GM13976 (cell line): ENCODE measurements at regions not wholly inside any gene's neighbourhood (a gene's known extent, or its start where the extent isn't known, plus 50 kb on each side); places are given as distances from the start of the nearest gene placed in this dataset.

Experiments used
- DNase-seq: peaks from one replicate; pipeline ENCODE4 v3.0.0; 2012; ENCODE audit warnings: low spot score
- in situ Hi-C: fragments of 300-500 bp; cut with MboI; formaldehyde crosslinking; loops from one replicate; pipeline ENCODE4 v1.12.0; 2022; ENCODE audit warnings: low sequenced_read_pairs, mixed read lengths, inconsistent platforms; ENCODE audit not compliant: unreplicated experiment
- TF ChIP-seq, protein P1 (sequence below): IDR thresholded peaks from 2 replicates; pipeline ENCODE4 v1.5.1; 2012; ENCODE audit warnings: borderline replicate concordance, mild to moderate bottlenecking; ENCODE audit not compliant: insufficient read depth; ENCODE audit errors: extremely low read depth, missing control alignments, control extremely low read depth

- in situ Hi-C loops, result no loop called here
- TF ChIP-seq, protein P1, sequence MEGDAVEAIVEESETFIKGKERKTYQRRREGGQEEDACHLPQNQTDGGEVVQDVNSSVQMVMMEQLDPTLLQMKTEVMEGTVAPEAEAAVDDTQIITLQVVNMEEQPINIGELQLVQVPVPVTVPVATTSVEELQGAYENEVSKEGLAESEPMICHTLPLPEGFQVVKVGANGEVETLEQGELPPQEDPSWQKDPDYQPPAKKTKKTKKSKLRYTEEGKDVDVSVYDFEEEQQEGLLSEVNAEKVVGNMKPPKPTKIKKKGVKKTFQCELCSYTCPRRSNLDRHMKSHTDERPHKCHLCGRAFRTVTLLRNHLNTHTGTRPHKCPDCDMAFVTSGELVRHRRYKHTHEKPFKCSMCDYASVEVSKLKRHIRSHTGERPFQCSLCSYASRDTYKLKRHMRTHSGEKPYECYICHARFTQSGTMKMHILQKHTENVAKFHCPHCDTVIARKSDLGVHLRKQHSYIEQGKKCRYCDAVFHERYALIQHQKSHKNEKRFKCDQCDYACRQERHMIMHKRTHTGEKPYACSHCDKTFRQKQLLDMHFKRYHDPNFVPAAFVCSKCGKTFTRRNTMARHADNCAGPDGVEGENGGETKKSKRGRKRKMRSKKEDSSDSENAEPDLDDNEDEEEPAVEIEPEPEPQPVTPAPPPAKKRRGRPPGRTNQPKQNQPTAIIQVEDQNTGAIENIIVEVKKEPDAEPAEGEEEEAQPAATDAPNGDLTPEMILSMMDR, result no peak
- DNase-seq, result no peak
Observed at GRCh38 chr16:51665436-51665998, 514.4 kb upstream of the SALL1 start.

DNA sequence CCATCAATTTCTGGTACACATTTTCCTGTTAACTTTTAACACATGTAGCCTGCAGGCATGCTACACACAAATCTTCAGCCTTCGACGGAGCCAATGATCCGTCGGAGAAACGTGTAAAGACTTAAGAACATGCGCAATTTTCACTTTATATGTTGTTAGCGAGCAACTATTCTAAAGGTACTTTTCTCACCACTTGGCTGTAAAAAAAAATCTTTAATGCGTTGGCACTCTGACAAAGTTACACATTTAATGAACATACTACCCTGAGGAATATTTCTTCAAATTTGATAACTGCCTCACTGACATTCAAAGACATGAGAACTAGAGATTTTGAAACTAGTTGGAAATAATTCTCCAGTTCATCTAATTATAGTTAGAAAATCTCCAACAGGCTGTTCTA, 507.5 kb upstream of the SALL1 start:
- in situ Hi-C loops, result no loop called here
- TF ChIP-seq, protein P1, result no peak
- no peak for DNase-seq

GRCh38 chr16:51657848-51658247, 506.8 kb upstream of the SALL1 start:
- in situ Hi-C loops, result no loop called here
- TF ChIP-seq, protein P1, result no peak
- DNase-seq, result no peak

DNA sequence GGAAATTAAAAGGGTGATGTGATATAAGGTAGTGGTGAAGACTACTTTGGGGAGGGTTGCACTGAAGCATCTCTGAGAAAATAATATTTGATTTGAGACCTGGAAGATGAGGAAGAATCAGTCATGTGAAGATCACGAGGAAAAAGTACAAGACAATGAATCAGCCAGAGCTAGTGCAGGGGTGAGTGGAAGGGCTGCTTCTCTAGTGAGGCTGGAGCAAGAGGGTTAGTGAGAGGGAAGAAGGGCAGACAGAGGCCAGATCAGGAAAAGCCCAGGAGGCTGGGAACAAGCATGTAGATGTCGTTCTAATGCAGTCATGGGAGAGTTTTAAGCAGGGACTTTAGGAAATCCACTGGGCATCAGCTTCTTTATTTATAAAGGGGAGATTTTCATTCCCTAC, 504.2 kb upstream of the SALL1 start:
- no peak for DNase-seq
- TF ChIP-seq, protein P1, result no peak
- in situ Hi-C loops, result no loop called here

DNA sequence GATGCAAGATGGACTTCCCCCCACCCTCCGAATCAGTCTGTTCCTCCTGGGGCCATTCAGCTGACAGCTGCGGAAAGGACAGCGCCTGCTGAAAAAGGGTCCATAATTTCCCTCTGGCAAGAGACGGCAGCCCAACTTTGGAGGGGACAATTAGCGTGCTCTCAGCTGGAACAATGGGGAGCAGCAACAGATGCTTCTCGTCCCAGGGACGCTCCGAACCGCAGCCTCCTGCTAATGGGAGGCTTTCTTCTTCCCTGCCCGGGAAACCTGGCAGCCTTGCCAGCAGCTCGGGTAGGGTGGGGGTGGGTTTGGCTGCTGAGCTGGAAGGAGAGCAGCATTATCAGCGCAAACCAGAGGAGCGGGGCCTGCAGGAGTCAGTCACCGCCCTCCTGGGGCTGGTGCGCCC, 500.0 kb upstream of the SALL1 start:
- in situ Hi-C loops, result no loop called here
- TF ChIP-seq, protein P1, result no peak
- DNase-seq, result no peak

GRCh38 chr16:51649631-51650030, 498.6 kb upstream of the SALL1 start:
- TF ChIP-seq, protein P1, result no peak
- DNase-seq, result no peak
- in situ Hi-C loops, result no loop called here
